Activated naive CD8-positive, alpha-beta T cell treated with anti-CD3 and anti-CD28 coated beads, Interleukin-2, amount 50 U/mL, for 24 hours (primary cell): ENCODE measurements at regions not wholly inside any gene's neighbourhood (a gene's known extent, or its start where the extent isn't known, plus 50 kb on each side); places are given as distances from the start of the nearest gene placed in this dataset.

Source experiments
- ATAC-seq: fragments of 150-1000 bp; cut with Tn5 transposase; one replicate; pipeline ENCODE4 v1.10.0; 2021
- DNase-seq: peaks from one replicate; pipeline ENCODE4 v3.0.0; 2021
- H3K27ac Mint-ChIP-seq: one replicate; pipeline ENCODE4 v1.8.0; 2021; ENCODE audit warnings: mild to moderate bottlenecking, mixed read lengths
- H3K27me3 Mint-ChIP-seq: one replicate; pipeline ENCODE4 v1.8.0; 2021; ENCODE audit warnings: mixed read lengths
- H3K36me3 Mint-ChIP-seq: one replicate; pipeline ENCODE4 v1.8.0; 2021; ENCODE audit warnings: low read depth, mixed read lengths
- H3K4me1 Mint-ChIP-seq: one replicate; pipeline ENCODE4 v1.8.0; 2021; ENCODE audit warnings: mixed read lengths
- H3K4me3 Mint-ChIP-seq: one replicate; pipeline ENCODE4 v1.8.0; 2021; ENCODE audit warnings: mild to moderate bottlenecking, moderate library complexity, mixed read lengths
- H3K9me3 Mint-ChIP-seq: one replicate; pipeline ENCODE4 v1.8.0; 2021; ENCODE audit warnings: mixed read lengths

GRCh38 chr11:109140857-109141515, 281.0 kb upstream of the C11orf87 start:
- H3K36me3 Mint-ChIP-seq: no peaks in the 10 kb centered on the region
- H3K4me3 Mint-ChIP-seq: no peak overlapping the region
- H3K27ac Mint-ChIP-seq: no peak overlapping the region
- ATAC-seq: no peak
- peaks cover 8% of the 10 kb centered on the region for H3K9me3 Mint-ChIP-seq
- no peak for DNase-seq
- no peaks in the 10 kb centered on the region for H3K27me3 Mint-ChIP-seq
- H3K4me1 Mint-ChIP-seq: no peaks in the 10 kb centered on the region

DNA sequence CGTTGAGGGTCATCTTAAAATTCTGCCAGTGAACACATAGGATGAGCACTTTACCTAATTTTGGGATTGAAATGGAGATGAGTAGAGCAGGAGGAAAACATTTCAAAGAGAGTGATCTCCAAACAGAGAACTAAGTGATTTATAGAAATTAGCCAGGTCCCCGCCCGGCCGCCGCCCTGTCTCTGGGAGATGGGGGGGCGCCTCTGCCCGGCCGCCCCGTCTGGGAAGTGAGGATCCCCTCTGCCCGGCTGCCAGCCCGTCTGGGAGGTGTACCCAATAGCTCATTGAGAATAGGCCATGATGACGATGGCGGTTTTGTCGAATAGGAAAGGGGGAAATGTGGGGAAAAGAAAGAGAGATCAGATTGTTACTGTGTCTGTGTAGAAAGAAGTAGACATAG, 276.7 kb upstream of the C11orf87 start:
- peaks cover 3% of the 10 kb centered on the region for H3K27me3 Mint-ChIP-seq
- DNase-seq (no peak), ATAC-seq (no peak)
- H3K9me3 Mint-ChIP-seq: peaks cover 8% of the 10 kb centered on the region
- H3K4me3 Mint-ChIP-seq: no peak overlapping the region
- H3K27ac Mint-ChIP-seq: no peak overlapping the region
- no peaks in the 10 kb centered on the region for H3K36me3 Mint-ChIP-seq
- H3K4me1 Mint-ChIP-seq: no peaks in the 10 kb centered on the region

- peaks cover 9% of the 10 kb centered on the region for H3K9me3 Mint-ChIP-seq
- peaks cover 3% of the 10 kb centered on the region for H3K27me3 Mint-ChIP-seq
- H3K27ac Mint-ChIP-seq: no peak overlapping the region
- H3K4me1 Mint-ChIP-seq: no peaks in the 10 kb centered on the region
- ATAC-seq (no peak), DNase-seq (no peak)
- H3K4me3 Mint-ChIP-seq: no peak overlapping the region
- H3K36me3 Mint-ChIP-seq: no peaks in the 10 kb centered on the region
These were observed 274.3 kb upstream of the C11orf87 start for GRCh38 chr11:109147726-109148125.

- Mint-ChIP-seq H3K27me3 (peaks cover 3% of the 10 kb centered on the region), H3K27ac (no peak overlapping the region), H3K4me3 (no peak overlapping the region), H3K4me1 (no peaks in the 10 kb centered on the region), H3K9me3 (peaks cover 11% of the 10 kb centered on the region), H3K36me3 (no peaks in the 10 kb centered on the region)
- no peak for ATAC-seq
- DNase-seq: no peak
These were observed 273.3 kb upstream of the C11orf87 start for GRCh38 chr11:109148669-109149068.

GRCh38 chr11:109150581-109150980, 271.4 kb upstream of the C11orf87 start:
- no peaks in the 10 kb centered on the region for H3K36me3 Mint-ChIP-seq
- H3K27ac Mint-ChIP-seq: no peak overlapping the region
- no peak for ATAC-seq
- peaks cover 4% of the 10 kb centered on the region for H3K9me3 Mint-ChIP-seq
- DNase-seq: no peak
- peaks cover 3% of the 10 kb centered on the region for H3K27me3 Mint-ChIP-seq
- no peak overlapping the region for H3K4me3 Mint-ChIP-seq
- H3K4me1 Mint-ChIP-seq: no peaks in the 10 kb centered on the region

DNA sequence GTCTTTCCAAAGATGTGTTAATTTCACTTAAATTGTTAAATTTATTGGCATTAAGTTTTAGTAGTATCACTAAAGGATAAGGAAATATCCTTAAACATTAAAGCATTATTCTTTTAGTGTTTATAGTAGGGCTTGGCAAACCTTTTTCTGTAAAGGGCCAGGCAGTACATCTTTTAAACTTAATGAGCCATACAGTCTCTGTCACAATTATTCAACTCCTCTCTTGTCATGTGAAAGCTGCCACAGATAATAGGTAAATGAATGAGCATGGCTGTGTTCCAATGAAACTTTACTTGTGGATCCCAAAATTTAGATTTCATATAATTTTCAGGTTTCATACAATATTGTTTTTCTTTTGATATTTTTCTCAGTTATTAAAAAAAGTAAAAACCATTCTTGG, 268.2 kb upstream of the C11orf87 start:
- ATAC-seq: no peak
- no peaks in the 10 kb centered on the region for H3K27me3 Mint-ChIP-seq

DNA sequence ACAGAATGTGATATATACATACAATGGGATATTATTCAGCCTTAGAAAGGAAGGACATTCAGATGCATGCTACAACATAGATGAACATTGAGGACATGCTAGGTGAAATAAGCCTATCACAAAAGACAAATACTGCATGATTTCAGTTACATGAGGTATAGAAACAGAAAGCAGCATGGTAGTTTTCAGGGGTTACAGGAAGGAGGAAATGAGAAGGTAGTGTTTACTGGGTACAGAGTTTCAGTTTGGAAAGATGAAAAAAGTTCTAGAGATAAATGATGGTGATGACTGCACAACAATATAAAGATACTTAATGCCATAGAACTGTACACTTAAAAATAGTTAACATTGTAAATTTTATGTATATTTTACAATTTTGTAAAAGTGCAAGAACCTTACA, 266.7 kb upstream of the C11orf87 start:
- Mint-ChIP-seq H3K27ac (no peak overlapping the region), H3K4me3 (no peak overlapping the region), H3K9me3 (peaks cover 11% of the 10 kb centered on the region), H3K27me3 (no peaks in the 10 kb centered on the region), H3K36me3 (no peaks in the 10 kb centered on the region), H3K4me1 (no peaks in the 10 kb centered on the region)
- DNase-seq (no peak), ATAC-seq (no peak)

More for the DNA sequence above, 268.2 kb upstream of the C11orf87 start:
- Mint-ChIP-seq H3K27ac (no peak overlapping the region), H3K9me3 (peaks cover 8% of the 10 kb centered on the region), H3K4me3 (no peak overlapping the region), H3K36me3 (no peaks in the 10 kb centered on the region), H3K4me1 (no peaks in the 10 kb centered on the region)
- no peak for DNase-seq

DNA sequence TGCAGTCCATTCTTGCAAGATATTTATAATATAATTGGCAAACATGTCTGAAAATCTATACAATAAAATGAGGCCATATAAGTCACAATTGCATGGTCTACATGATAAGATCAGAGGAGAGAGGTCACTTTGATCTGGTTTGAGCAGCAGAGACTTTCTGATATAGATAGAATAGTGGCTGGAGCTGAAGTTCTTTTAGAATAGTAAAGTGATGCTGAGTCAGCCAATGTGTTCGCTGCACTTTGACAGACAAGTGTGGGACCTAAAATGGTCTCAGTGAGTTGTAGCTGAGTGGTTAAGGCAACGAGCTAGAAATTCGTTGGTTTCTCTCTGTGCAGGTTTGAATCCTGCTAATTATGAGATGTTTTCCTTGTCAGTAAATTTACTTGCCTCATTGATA, 257.0 kb upstream of the C11orf87 start:
- H3K4me1 Mint-ChIP-seq: no peaks in the 10 kb centered on the region
- no peak overlapping the region for H3K4me3 Mint-ChIP-seq
- ATAC-seq (no peak), DNase-seq (no peak)
- peaks cover 1% of the 10 kb centered on the region for H3K27me3 Mint-ChIP-seq
- no peak overlapping the region for H3K27ac Mint-ChIP-seq
- peaks cover 6% of the 10 kb centered on the region for H3K9me3 Mint-ChIP-seq
- H3K36me3 Mint-ChIP-seq: no peaks in the 10 kb centered on the region

GRCh38 chr11:109166441-109166840, 255.5 kb upstream of the C11orf87 start:
- Mint-ChIP-seq H3K4me1 (no peaks in the 10 kb centered on the region), H3K27ac (no peak overlapping the region), H3K27me3 (peaks cover 1% of the 10 kb centered on the region), H3K9me3 (no peaks in the 10 kb centered on the region), H3K4me3 (no peak overlapping the region), H3K36me3 (no peaks in the 10 kb centered on the region)
- ATAC-seq (no peak), DNase-seq (no peak)

- Mint-ChIP-seq H3K9me3 (no peaks in the 10 kb centered on the region), H3K4me1 (no peaks in the 10 kb centered on the region), H3K36me3 (no peaks in the 10 kb centered on the region), H3K27ac (no peak overlapping the region), H3K4me3 (no peak overlapping the region), H3K27me3 (no peaks in the 10 kb centered on the region)
- DNase-seq (no peak), ATAC-seq (no peak)
These were observed 248.5 kb upstream of the C11orf87 start for GRCh38 chr11:109173504-109173903.

- H3K27ac Mint-ChIP-seq: no peak overlapping the region
- H3K27me3 Mint-ChIP-seq: no peaks in the 10 kb centered on the region
- no peak overlapping the region for H3K4me3 Mint-ChIP-seq
- no peaks in the 10 kb centered on the region for H3K4me1 Mint-ChIP-seq
- ATAC-seq (no peak), DNase-seq (no peak)
- no peaks in the 10 kb centered on the region for H3K36me3 Mint-ChIP-seq
- peaks cover 19% of the 10 kb centered on the region for H3K9me3 Mint-ChIP-seq
These were observed 237.6 kb upstream of the C11orf87 start for GRCh38 chr11:109184376-109184775.

DNA sequence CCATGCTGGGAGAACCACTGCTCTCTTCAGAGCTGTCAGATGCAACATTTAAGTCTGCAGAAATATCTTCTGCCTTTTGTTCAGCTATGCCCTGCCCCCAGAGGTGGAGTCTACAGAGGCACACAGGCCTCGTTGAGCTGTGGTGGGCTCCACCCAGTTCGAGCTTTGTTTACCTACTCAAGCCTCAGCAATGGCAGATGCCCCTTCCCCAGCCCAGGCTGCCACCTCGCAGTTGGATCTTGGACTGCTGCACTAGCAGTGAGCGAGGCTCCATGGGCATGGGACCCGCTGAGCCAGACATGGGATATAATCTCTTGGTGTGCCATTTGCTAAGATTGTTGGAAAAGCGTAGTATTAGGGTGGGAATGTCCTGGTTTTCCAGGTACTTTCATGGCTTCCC, 229.1 kb upstream of the C11orf87 start:
- H3K27me3 Mint-ChIP-seq: no peaks in the 10 kb centered on the region
- no peaks in the 10 kb centered on the region for H3K4me1 Mint-ChIP-seq
- H3K9me3 Mint-ChIP-seq: peaks cover 18% of the 10 kb centered on the region
- no peak for ATAC-seq
- H3K4me3 Mint-ChIP-seq: no peak overlapping the region
- DNase-seq: no peak
- H3K27ac Mint-ChIP-seq: no peak overlapping the region
- H3K36me3 Mint-ChIP-seq: peaks cover 3% of the 10 kb centered on the region

DNA sequence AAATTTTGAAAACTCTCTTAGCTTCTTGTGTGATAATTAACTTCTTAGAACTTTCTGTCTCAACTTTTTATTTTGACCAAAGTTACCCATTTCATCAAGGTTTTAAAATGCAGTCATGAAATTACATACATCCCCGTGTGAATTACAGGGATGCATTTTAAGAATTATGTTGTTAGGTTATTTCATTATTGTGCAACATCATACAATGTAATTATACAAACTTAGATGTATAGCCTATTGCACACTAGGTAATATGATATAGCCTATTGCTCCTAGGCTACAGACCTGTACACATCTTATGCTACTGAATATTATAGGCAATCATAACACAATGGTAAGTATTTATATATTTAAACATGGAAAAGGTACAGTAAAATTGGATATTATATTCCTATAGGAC, 228.1 kb upstream of the C11orf87 start:
- no peak for ATAC-seq
- no peak overlapping the region for H3K27ac Mint-ChIP-seq
- no peak for DNase-seq
- no peak overlapping the region for H3K4me3 Mint-ChIP-seq
- H3K27me3 Mint-ChIP-seq: no peaks in the 10 kb centered on the region
- H3K4me1 Mint-ChIP-seq: no peaks in the 10 kb centered on the region
- H3K9me3 Mint-ChIP-seq: peaks cover 12% of the 10 kb centered on the region
- peaks cover 3% of the 10 kb centered on the region for H3K36me3 Mint-ChIP-seq

- no peak for ATAC-seq
- no peak overlapping the region for H3K27ac Mint-ChIP-seq
- H3K4me3 Mint-ChIP-seq: no peak overlapping the region
- H3K9me3 Mint-ChIP-seq: peaks cover 8% of the 10 kb centered on the region
- H3K4me1 Mint-ChIP-seq: no peaks in the 10 kb centered on the region
- H3K27me3 Mint-ChIP-seq: peaks cover 2% of the 10 kb centered on the region
- DNase-seq: no peak
- H3K36me3 Mint-ChIP-seq: peaks cover 3% of the 10 kb centered on the region
These were observed 226.0 kb upstream of the C11orf87 start for GRCh38 chr11:109196016-109196415.

DNA sequence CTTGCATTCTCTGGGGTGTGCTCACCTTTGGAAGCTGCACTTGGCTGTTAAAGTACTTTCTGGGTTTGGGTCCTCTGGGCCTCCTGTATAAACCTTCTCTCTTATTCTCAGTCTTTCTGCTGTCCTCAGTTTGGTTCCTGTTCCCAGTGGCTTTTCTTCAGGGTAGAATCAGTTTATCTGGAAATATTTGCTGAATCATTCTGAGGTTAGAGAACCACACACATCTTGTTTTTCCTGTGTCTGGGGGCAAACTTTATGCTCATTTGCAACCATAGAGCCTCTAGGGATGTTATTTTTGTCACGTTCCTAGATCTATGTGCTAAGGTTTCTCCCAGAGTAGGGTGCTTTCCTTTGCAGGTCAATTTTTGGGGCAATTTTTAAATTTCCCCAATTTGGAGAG, 224.3 kb upstream of the C11orf87 start:
- no peak for ATAC-seq
- no peaks in the 10 kb centered on the region for H3K4me1 Mint-ChIP-seq
- peaks cover 2% of the 10 kb centered on the region for H3K27me3 Mint-ChIP-seq
- no peak for DNase-seq
- no peak overlapping the region for H3K27ac Mint-ChIP-seq
- no peaks in the 10 kb centered on the region for H3K36me3 Mint-ChIP-seq
- no peaks in the 10 kb centered on the region for H3K9me3 Mint-ChIP-seq
- H3K4me3 Mint-ChIP-seq: no peak overlapping the region

DNA sequence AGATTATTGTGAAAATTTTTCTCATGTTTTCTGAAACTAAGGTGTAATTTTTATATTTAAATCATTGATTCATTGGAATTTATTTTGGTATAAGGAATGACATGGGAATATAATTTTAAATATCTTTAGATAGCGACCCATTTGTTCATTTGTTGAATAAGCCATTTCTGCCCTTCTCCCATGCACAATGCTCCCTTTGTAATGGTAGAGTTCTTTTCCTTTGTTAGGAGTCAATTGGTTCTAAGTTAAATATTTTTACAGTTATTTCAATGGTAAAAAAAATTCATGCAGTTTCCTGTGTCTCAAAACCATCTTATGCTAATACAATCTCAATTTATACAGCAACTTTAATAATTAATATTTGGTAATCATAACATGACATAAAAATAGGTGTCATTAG, 218.8 kb upstream of the C11orf87 start:
- DNase-seq: no peak
- no peak overlapping the region for H3K27ac Mint-ChIP-seq
- H3K27me3 Mint-ChIP-seq: peaks cover 2% of the 10 kb centered on the region
- no peak for ATAC-seq
- no peak overlapping the region for H3K4me3 Mint-ChIP-seq
- H3K9me3 Mint-ChIP-seq: peaks cover 8% of the 10 kb centered on the region
- H3K4me1 Mint-ChIP-seq: no peaks in the 10 kb centered on the region
- H3K36me3 Mint-ChIP-seq: no peaks in the 10 kb centered on the region
